Ishikawa (cell line): ENCODE measurements at regions not wholly inside any gene's neighbourhood (a gene's known extent, or its start where the extent isn't known, plus 50 kb on each side); places are given as distances from the start of the nearest gene placed in this dataset.

Experiments used
- CEBPB ChIP-seq: IDR thresholded peaks from 2 replicates; pipeline ENCODE4 v1.6.1; 2012
- CREB1 ChIP-seq: IDR thresholded peaks from 2 replicates; pipeline ENCODE4 v1.6.1; 2012; ENCODE audit warnings: low read depth
- EGR1 ChIP-seq: IDR thresholded peaks from 2 replicates; pipeline ENCODE4 v1.6.1; 2012
- EP300 ChIP-seq: IDR thresholded peaks from 2 replicates; pipeline ENCODE4 v1.6.1; 2012; ENCODE audit warnings: borderline replicate concordance
- FOXM1 ChIP-seq: IDR thresholded peaks from 2 replicates; pipeline ENCODE4 v1.6.1; 2012; ENCODE audit warnings: low read depth, borderline replicate concordance
- MAX ChIP-seq: IDR thresholded peaks from 2 replicates; pipeline ENCODE4 v1.6.1; 2012
- NFIC ChIP-seq: IDR thresholded peaks from 2 replicates; pipeline ENCODE4 v1.6.1; 2012
- RAD21 ChIP-seq: IDR thresholded peaks from 2 replicates; pipeline ENCODE4 v1.6.1; 2012; ENCODE audit warnings: low read depth
- REST ChIP-seq: IDR thresholded peaks from 2 replicates; pipeline ENCODE4 v1.6.1; 2012; ENCODE audit warnings: low read depth, mild to moderate bottlenecking
- TAF1 ChIP-seq: IDR thresholded peaks from 2 replicates; pipeline ENCODE4 v1.6.1; 2012; ENCODE audit warnings: low read depth, mild to moderate bottlenecking
- TCF12 ChIP-seq: IDR thresholded peaks from 2 replicates; pipeline ENCODE4 v1.6.1; 2012; ENCODE audit warnings: low read depth
- TEAD4 ChIP-seq: IDR thresholded peaks from 2 replicates; pipeline ENCODE4 v1.6.1; 2012
- YY1 ChIP-seq: IDR thresholded peaks from 2 replicates; pipeline ENCODE4 v1.6.1; 2012; ENCODE audit warnings: low read depth
- ZBTB7A ChIP-seq: IDR thresholded peaks from 2 replicates; pipeline ENCODE4 v1.6.1; 2012; ENCODE audit warnings: low read depth
- TF ChIP-seq, protein P1 (sequence below): IDR thresholded peaks from 2 replicates; pipeline ENCODE4 v1.6.1; 2012

GRCh38 chr6:139547804-139548203 lies 173.4 kb upstream of the CITED2 start:
- TF ChIP-seq TCF12 (no peak), CEBPB (no peak), TEAD4 (no peak), NFIC (no peak), EGR1 (no peak), YY1 (no peak), MAX (no peak), EP300 (no peak), REST (no peak), ZBTB7A (no peak), RAD21 (no peak), CREB1 (no peak), FOXM1 (no peak), TAF1 (no peak)
- TF ChIP-seq, protein P1, sequence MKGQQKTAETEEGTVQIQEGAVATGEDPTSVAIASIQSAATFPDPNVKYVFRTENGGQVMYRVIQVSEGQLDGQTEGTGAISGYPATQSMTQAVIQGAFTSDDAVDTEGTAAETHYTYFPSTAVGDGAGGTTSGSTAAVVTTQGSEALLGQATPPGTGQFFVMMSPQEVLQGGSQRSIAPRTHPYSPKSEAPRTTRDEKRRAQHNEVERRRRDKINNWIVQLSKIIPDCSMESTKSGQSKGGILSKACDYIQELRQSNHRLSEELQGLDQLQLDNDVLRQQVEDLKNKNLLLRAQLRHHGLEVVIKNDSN = no peak

- TF ChIP-seq EGR1 = no peak
- no peak for TF ChIP-seq TCF12
- TF ChIP-seq CEBPB = no peak
- no peak for TF ChIP-seq YY1
- TF ChIP-seq NFIC = no peak
- TF ChIP-seq ZBTB7A = no peak
- TF ChIP-seq RAD21 = no peak
- no peak for TF ChIP-seq REST
- TF ChIP-seq EP300 = no peak
- TF ChIP-seq CREB1 = no peak
These were observed 172.8 kb upstream of the CITED2 start for GRCh38 chr6:139547122-139547776.

DNA sequence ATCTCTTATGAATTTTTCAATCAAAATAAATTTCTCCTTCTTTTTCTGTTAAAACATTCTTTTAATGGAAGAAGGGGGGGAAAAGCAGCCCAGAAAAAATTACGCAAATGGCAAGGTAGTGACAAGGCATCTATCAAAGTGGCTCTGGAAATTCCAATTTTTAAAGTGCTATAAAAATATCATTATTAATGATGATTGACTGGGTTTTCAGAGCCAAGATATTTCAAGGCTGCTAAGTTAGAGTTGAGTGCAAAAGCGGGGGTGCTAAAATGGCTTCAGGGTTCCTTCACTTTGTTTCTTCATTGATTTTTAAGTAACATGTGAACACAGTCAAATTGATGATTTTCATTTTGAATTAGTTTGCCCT lies 171.6 kb upstream of the CITED2 start:
- TF ChIP-seq TAF1 (no peak), YY1 (no peak), MAX (no peak)

DNA sequence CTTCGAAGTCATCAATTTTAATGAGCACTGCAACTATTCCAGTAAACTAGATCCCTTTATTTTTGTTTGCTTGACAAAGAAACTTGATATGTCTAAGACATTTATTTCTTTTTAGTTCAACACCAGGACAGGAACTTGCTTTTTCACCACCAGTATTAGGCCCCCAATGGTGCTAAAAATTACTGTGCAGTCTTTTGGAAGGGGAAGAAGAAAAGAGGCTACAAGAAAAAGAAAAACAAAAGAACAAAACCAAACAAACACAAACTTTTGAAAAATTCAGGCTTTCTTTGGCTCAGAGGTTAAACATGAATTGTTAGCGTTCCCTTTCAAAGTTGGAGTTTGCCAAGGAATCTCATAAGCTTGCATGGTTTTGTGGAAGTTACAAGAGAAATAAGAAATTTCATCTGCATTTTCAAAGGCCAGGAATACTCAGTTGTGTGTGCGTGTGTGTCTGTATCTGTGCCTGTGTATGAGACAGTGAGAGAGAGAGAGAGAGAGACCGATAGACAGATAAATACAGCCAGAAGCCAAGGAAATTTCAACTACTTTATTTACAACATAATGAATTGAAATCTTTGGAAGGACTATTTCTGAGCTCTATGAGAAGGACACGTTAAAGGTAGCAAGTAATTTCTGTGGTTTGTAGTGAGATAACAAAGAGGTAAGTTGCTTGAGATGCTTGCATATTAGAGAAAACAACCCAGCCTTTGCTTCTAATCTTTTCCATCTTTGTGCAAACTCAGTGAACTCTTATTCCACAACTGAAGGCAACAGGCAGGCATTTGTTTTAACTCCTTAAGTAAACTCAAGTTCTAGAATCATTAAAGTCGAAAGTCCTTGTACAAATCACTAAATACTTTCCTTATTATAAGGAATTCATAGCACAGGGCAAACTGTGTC lies 171.0 kb upstream of the CITED2 start:
- TF ChIP-seq YY1 (no peak), ZBTB7A (no peak), TCF12 (no peak), CREB1 (no peak), EGR1 (no peak), TAF1 (no peak), CEBPB (no peak)

- TF ChIP-seq TAF1 (no peak), CREB1 (no peak), NFIC (no peak), EGR1 (no peak), MAX (no peak), RAD21 (no peak), EP300 (no peak), FOXM1 (no peak), YY1 (no peak), ZBTB7A (no peak), REST (no peak), TEAD4 (no peak), CEBPB (no peak), TCF12 (no peak)
- TF ChIP-seq, protein P1 = no peak
These were observed 170.2 kb upstream of the CITED2 start for GRCh38 chr6:139544701-139545057.
